Osteoblast (primary cell): ENCODE measurements at regions not wholly inside any gene's neighbourhood (a gene's known extent, or its start where the extent isn't known, plus 50 kb on each side); places are given as distances from the start of the nearest gene placed in this dataset.

Experiments
- DNase-seq: peaks from one replicate; pipeline ENCODE4 v3.0.0; 2011; ENCODE audit warnings: low spot score, mixed read lengths; ENCODE audit not compliant: insufficient read length; ENCODE audit errors: missing footprints
- H2AFZ ChIP-seq: 2 replicates; pipeline ENCODE4 v1.6.0; 2011; ENCODE audit warnings: mild to moderate bottlenecking, low read length
- H3K27ac ChIP-seq: 2 replicates; pipeline ENCODE4 v1.5.1; 2011; ENCODE audit warnings: mild to moderate bottlenecking, low read depth, low read length, moderate library complexity
- H3K27me3 ChIP-seq: 2 replicates; pipeline ENCODE4 v1.6.0; 2012; ENCODE audit warnings: mild to moderate bottlenecking, control low read depth, inconsistent platforms, low read length, moderate library complexity; ENCODE audit not compliant: insufficient read depth
- H3K36me3 ChIP-seq: 2 replicates; pipeline ENCODE4 v1.5.1; 2011; ENCODE audit warnings: mild to moderate bottlenecking, low read length, control low read depth, moderate library complexity; ENCODE audit not compliant: insufficient read depth
- H3K4me1 ChIP-seq: 2 replicates; pipeline ENCODE4 v1.5.1; 2011; ENCODE audit warnings: mild to moderate bottlenecking, low read length, control low read depth, moderate library complexity; ENCODE audit not compliant: insufficient read depth
- H3K4me2 ChIP-seq: 2 replicates; pipeline ENCODE4 v1.6.0; 2011; ENCODE audit warnings: mild to moderate bottlenecking, low read length; ENCODE audit not compliant: insufficient read depth
- H3K4me3 ChIP-seq: fragments of 200-600 bp; sonication (generic); 3 replicates; pipeline ENCODE4 v1.5.1; 2012; ENCODE audit warnings: mild to moderate bottlenecking, low read length, inconsistent platforms; ENCODE audit not compliant: insufficient read depth
- H3K79me2 ChIP-seq: 2 replicates; pipeline ENCODE4 v1.6.0; 2012; ENCODE audit warnings: mild to moderate bottlenecking, low read length, control low read depth, inconsistent platforms; ENCODE audit not compliant: insufficient read depth
- H3K9me3 ChIP-seq: 2 replicates; pipeline ENCODE4 v1.5.1; 2011; ENCODE audit warnings: low read depth, low read length, control low read depth
- H4K20me1 ChIP-seq: 2 replicates; pipeline ENCODE4 v1.6.0; 2012; ENCODE audit warnings: mild to moderate bottlenecking, low read length, control low read depth; ENCODE audit not compliant: insufficient read depth
- CTCF ChIP-seq: IDR thresholded peaks from 2 replicates; pipeline ENCODE4 v1.5.1; 2011; ENCODE audit warnings: mild to moderate bottlenecking, low read depth, low read length, moderate library complexity; ENCODE audit errors: extremely low read depth

GRCh38 chr5:68449380-68449779, 233.8 kb downstream of the PIK3R1 start:
- Histone ChIP-seq H3K4me3 (no peak overlapping the region), H3K27ac (no peak overlapping the region), H2AFZ (no peak overlapping the region), H3K9me3 (no peaks in the 10 kb centered on the region), H3K4me1 (peaks cover 8% of the 10 kb centered on the region), H3K4me2 (no peak overlapping the region), H3K36me3 (no peaks in the 10 kb centered on the region), H4K20me1 (no peaks in the 10 kb centered on the region), H3K27me3 (no peaks in the 10 kb centered on the region), H3K79me2 (no peaks in the 10 kb centered on the region)
- TF ChIP-seq CTCF = no peak
- DNase-seq = no peak

- TF ChIP-seq CTCF = no peak
- H2AFZ ChIP-seq = peak overlapping the region; percentile 15
- no peaks in the 10 kb centered on the region for H3K79me2 ChIP-seq
- H3K27ac ChIP-seq = peak overlapping the region; percentile 6
- no peaks in the 10 kb centered on the region for H3K9me3 ChIP-seq
- H3K4me3 ChIP-seq = no peak overlapping the region
- no peak overlapping the region for H3K4me2 ChIP-seq
- DNase-seq = no peak
- H3K27me3 ChIP-seq = no peaks in the 10 kb centered on the region
- H3K36me3 ChIP-seq = no peaks in the 10 kb centered on the region
- H4K20me1 ChIP-seq = no peaks in the 10 kb centered on the region
- H3K4me1 ChIP-seq = peaks cover 18% of the 10 kb centered on the region
Observed at GRCh38 chr5:68450245-68450852, 234.8 kb downstream of the PIK3R1 start.

- DNase-seq = no peak
- Histone ChIP-seq H2AFZ (no peak overlapping the region), H3K36me3 (no peaks in the 10 kb centered on the region), H3K4me3 (no peak overlapping the region), H3K27me3 (no peaks in the 10 kb centered on the region), H3K79me2 (no peaks in the 10 kb centered on the region), H3K9me3 (no peaks in the 10 kb centered on the region), H3K4me1 (peaks cover 35% of the 10 kb centered on the region), H3K27ac (no peak overlapping the region), H3K4me2 (no peak overlapping the region), H4K20me1 (no peaks in the 10 kb centered on the region)
- no peak for TF ChIP-seq CTCF
Observed at GRCh38 chr5:68452286-68452685, 236.7 kb downstream of the PIK3R1 start.

- Histone ChIP-seq H3K4me2 (no peak overlapping the region), H4K20me1 (no peaks in the 10 kb centered on the region), H3K79me2 (no peaks in the 10 kb centered on the region), H3K27ac (peak overlapping the region; percentile 50), H3K9me3 (no peaks in the 10 kb centered on the region), H3K4me3 (no peak overlapping the region), H3K4me1 (peaks cover 35% of the 10 kb centered on the region), H3K36me3 (no peaks in the 10 kb centered on the region), H3K27me3 (no peaks in the 10 kb centered on the region), H2AFZ (no peak overlapping the region)
- no peak for DNase-seq
- no peak for TF ChIP-seq CTCF
Observed at GRCh38 chr5:68454172-68454571, 238.6 kb downstream of the PIK3R1 start.
